ENCODE measurements at regions not wholly inside any gene's neighbourhood (a gene's known extent, or its start where the extent isn't known, plus 50 kb on each side); places are given as distances from the start of the nearest gene placed in this dataset.

DNA sequence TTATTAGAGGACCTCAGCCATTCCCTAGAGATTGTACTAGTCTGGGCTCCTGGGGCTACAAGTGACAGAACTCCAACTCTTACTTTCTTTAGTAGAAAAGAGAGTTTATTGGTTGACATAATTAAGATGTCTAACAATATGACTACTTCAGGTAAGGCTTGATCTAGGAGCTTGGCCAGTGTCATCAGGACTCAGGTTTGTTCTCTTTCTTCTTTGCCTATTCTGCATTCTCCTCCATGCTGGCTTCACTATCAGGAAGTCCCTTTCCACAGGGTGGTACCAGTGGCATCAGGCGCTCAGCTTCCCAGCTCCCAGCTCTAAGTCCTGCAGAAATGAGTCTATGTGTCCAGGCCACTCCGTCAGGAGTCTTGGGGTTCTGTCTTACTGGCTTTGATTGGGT lies 286.1 kb upstream of the EEF2KMT start:
- ChIA-PET CTCF (no interaction called here), POLR2A (no interaction called here)
- Histone ChIP-seq H3K36me3 (ENCODE audit: control insufficient read depth in 2 of 2, insufficient read depth in 1 of 2, low read length in 2 of 2) (no peaks in the 10 kb centered on the region), H3K27ac (ENCODE audit: extremely low read depth, low read depth, low read length) (no peak overlapping the region), H3K4me3 (ENCODE audit: low read depth, low read length) (no peak overlapping the region), H3K9me3 (ENCODE audit: control insufficient read depth, insufficient read depth, low read depth, low read length) (no peaks in the 10 kb centered on the region), H3K4me1 (ENCODE audit: control insufficient read depth, insufficient read depth, low read length) (no peaks in the 10 kb centered on the region)
- no peak for TF ChIP-seq ZNF433 (tag by site-specific recombination; IDR thresholded peaks at IDR 0.05; ENCODE audit: low read depth)
- TF ChIP-seq ZNF138 (tag by site-specific recombination; IDR thresholded peaks at IDR 0.05; ENCODE audit: borderline replicate concordance): no peak
- no peak for TF ChIP-seq ZNF701 (tag by site-specific recombination; IDR thresholded peaks at IDR 0.05)
- no peak for TF ChIP-seq GLI2 (tag by site-specific recombination; IDR thresholded peaks at IDR 0.05; ENCODE audit: borderline replicate concordance, low read depth)
- no peak for TF ChIP-seq SP2 (tag by site-specific recombination; IDR thresholded peaks at IDR 0.05)

DNA sequence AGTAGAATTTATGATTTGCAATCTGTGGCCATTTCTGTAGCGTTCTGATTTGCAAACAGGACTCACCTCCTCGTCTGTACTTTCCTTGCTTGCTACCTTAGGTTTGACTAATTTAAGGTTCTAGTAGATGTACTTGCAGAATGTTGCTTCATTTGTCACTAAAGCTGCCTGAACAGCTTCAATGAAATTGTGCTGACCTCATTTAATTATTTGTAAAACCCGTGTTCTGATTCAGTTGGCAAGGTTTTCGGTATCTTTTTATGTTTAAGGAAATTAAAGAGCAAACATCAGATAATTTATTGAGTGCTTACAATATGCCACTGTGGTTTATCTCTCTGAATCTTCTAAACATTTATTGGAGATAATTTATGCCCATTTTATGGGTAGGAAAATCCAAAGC lies 284.9 kb upstream of the EEF2KMT start:
- POLR2A ChIA-PET: no interaction called here
- Histone ChIP-seq H3K27ac (ENCODE audit: extremely low read depth, low read depth, low read length) (no peak overlapping the region), H3K36me3 (ENCODE audit: control insufficient read depth in 2 of 2, insufficient read depth in 1 of 2, low read length in 2 of 2) (no peaks in the 10 kb centered on the region), H3K4me1 (ENCODE audit: control insufficient read depth, insufficient read depth, low read length) (no peaks in the 10 kb centered on the region), H3K9me3 (ENCODE audit: control insufficient read depth, insufficient read depth, low read depth, low read length) (no peaks in the 10 kb centered on the region), H3K4me3 (ENCODE audit: low read depth, low read length) (no peak overlapping the region)
- TF ChIP-seq OSR2 (tag by site-specific recombination; IDR thresholded peaks at IDR 0.05): no peak
- TF ChIP-seq, protein P1, sequence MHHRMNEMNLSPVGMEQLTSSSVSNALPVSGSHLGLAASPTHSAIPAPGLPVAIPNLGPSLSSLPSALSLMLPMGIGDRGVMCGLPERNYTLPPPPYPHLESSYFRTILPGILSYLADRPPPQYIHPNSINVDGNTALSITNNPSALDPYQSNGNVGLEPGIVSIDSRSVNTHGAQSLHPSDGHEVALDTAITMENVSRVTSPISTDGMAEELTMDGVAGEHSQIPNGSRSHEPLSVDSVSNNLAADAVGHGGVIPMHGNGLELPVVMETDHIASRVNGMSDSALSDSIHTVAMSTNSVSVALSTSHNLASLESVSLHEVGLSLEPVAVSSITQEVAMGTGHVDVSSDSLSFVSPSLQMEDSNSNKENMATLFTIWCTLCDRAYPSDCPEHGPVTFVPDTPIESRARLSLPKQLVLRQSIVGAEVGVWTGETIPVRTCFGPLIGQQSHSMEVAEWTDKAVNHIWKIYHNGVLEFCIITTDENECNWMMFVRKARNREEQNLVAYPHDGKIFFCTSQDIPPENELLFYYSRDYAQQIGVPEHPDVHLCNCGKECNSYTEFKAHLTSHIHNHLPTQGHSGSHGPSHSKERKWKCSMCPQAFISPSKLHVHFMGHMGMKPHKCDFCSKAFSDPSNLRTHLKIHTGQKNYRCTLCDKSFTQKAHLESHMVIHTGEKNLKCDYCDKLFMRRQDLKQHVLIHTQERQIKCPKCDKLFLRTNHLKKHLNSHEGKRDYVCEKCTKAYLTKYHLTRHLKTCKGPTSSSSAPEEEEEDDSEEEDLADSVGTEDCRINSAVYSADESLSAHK (tag by site-specific recombination; IDR thresholded peaks at IDR 0.05): no peak
- TF ChIP-seq ZNF747 (tag by site-specific recombination; IDR thresholded peaks at IDR 0.05): no peak
- no peak for TF ChIP-seq MYNN (tag by site-specific recombination; IDR thresholded peaks at IDR 0.05; ENCODE audit: borderline replicate concordance)
- TF ChIP-seq MZF1 (tag by site-specific recombination; IDR thresholded peaks at IDR 0.05; ENCODE audit: borderline replicate concordance): no peak
- TF ChIP-seq, protein P2, sequence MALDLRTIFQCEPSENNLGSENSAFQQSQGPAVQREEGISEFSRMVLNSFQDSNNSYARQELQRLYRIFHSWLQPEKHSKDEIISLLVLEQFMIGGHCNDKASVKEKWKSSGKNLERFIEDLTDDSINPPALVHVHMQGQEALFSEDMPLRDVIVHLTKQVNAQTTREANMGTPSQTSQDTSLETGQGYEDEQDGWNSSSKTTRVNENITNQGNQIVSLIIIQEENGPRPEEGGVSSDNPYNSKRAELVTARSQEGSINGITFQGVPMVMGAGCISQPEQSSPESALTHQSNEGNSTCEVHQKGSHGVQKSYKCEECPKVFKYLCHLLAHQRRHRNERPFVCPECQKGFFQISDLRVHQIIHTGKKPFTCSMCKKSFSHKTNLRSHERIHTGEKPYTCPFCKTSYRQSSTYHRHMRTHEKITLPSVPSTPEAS (tag by site-specific recombination; IDR thresholded peaks at IDR 0.05): no peak
- TF ChIP-seq ZNF335 (tag by site-specific recombination; conservative IDR thresholded peaks at IDR 0.05): no peak
- TF ChIP-seq ZNF211 (tag by site-specific recombination; IDR thresholded peaks at IDR 0.05; ENCODE audit: low read depth): no peak
- TF ChIP-seq, protein P3, sequence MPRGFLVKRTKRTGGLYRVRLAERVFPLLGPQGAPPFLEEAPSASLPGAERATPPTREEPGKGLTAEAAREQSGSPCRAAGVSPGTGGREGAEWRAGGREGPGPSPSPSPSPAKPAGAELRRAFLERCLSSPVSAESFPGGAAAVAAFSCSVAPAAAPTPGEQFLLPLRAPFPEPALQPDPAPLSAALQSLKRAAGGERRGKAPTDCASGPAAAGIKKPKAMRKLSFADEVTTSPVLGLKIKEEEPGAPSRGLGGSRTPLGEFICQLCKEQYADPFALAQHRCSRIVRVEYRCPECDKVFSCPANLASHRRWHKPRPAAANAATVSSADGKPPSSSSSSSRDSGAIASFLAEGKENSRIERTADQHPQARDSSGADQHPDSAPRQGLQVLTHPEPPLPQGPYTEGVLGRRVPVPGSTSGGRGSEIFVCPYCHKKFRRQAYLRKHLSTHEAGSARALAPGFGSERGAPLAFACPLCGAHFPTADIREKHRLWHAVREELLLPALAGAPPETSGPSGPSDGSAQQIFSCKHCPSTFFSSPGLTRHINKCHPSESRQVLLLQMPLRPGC (tag by site-specific recombination; IDR thresholded peaks at IDR 0.05): no peak
- TF ChIP-seq, protein P4, sequence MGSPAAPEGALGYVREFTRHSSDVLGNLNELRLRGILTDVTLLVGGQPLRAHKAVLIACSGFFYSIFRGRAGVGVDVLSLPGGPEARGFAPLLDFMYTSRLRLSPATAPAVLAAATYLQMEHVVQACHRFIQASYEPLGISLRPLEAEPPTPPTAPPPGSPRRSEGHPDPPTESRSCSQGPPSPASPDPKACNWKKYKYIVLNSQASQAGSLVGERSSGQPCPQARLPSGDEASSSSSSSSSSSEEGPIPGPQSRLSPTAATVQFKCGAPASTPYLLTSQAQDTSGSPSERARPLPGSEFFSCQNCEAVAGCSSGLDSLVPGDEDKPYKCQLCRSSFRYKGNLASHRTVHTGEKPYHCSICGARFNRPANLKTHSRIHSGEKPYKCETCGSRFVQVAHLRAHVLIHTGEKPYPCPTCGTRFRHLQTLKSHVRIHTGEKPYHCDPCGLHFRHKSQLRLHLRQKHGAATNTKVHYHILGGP (tag by site-specific recombination; IDR thresholded peaks at IDR 0.05): no peak
- TF ChIP-seq ZNF140 (tag by site-specific recombination; IDR thresholded peaks at IDR 0.05): no peak
- no peak for TF ChIP-seq HOXD13 (CRISPR knock-in tag; IDR thresholded peaks at IDR 0.05; ENCODE audit: borderline replicate concordance)
- TF ChIP-seq ZNF544 (tag by site-specific recombination; IDR thresholded peaks at IDR 0.05): no peak
- TF ChIP-seq ZNF768 (tag by site-specific recombination; IDR thresholded peaks at IDR 0.05): no peak
- TF ChIP-seq, protein P5, sequence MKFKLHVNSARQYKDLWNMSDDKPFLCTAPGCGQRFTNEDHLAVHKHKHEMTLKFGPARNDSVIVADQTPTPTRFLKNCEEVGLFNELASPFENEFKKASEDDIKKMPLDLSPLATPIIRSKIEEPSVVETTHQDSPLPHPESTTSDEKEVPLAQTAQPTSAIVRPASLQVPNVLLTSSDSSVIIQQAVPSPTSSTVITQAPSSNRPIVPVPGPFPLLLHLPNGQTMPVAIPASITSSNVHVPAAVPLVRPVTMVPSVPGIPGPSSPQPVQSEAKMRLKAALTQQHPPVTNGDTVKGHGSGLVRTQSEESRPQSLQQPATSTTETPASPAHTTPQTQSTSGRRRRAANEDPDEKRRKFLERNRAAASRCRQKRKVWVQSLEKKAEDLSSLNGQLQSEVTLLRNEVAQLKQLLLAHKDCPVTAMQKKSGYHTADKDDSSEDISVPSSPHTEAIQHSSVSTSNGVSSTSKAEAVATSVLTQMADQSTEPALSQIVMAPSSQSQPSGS (tag by site-specific recombination; IDR thresholded peaks at IDR 0.05; ENCODE audit: low read depth): no peak
- CTCF ChIA-PET: no interaction called here

Measured in HEK293 (cell line).